Neuron (in vitro differentiated cells): ENCODE measurements at regions not wholly inside any gene's neighbourhood (a gene's known extent, or its start where the extent isn't known, plus 50 kb on each side); places are given as distances from the start of the nearest gene placed in this dataset.

ENCODE experiments used
- H2AFZ ChIP-seq: one replicate; pipeline ENCODE4 v1.6.1; 2013; ENCODE audit warnings: low read depth, mild to moderate bottlenecking, inconsistent platforms, low read length, moderate library complexity
- H3K27me3 ChIP-seq: one replicate; pipeline ENCODE4 v1.6.1; 2013; ENCODE audit warnings: low read length; ENCODE audit not compliant: insufficient read depth
- H3K36me3 ChIP-seq: one replicate; pipeline ENCODE4 v1.6.1; 2013; ENCODE audit warnings: low read length; ENCODE audit not compliant: insufficient read depth
- H3K4me1 ChIP-seq: one replicate; pipeline ENCODE4 v1.6.1; 2013; ENCODE audit warnings: low read length; ENCODE audit not compliant: insufficient read depth
- H3K4me3 ChIP-seq: 2 replicates; pipeline ENCODE4 v1.5.1; 2013; ENCODE audit warnings: mild to moderate bottlenecking, low read length, moderate library complexity
- H3K9me3 ChIP-seq: one replicate; pipeline ENCODE4 v1.6.1; 2013; ENCODE audit warnings: low read length

DNA sequence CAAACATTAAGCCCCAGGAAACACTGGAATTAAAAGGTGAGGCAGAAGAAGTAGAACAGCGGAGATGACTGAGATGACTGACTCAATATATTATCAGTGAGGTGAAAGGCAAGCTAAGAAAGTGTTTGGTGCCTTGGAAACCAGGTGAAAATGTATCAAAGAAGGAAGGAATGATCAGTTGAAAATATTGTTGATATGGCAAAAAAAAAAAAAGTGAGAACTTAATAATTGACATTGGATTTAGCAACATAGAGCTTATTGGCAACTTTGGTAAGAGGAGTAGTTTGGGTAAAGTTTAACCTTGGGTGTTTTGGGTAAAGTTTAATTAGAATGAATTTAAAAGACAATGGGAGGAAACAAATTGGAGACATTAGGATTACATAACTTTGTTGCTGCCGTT, 127.7 kb upstream of the MYOCD start:
- Histone ChIP-seq H3K36me3 (no peaks in the 10 kb centered on the region), H3K9me3 (no peaks in the 10 kb centered on the region), H3K4me3 (no peak overlapping the region), H3K4me1 (no peaks in the 10 kb centered on the region), H3K27me3 (no peaks in the 10 kb centered on the region), H2AFZ (no peak overlapping the region)

DNA sequence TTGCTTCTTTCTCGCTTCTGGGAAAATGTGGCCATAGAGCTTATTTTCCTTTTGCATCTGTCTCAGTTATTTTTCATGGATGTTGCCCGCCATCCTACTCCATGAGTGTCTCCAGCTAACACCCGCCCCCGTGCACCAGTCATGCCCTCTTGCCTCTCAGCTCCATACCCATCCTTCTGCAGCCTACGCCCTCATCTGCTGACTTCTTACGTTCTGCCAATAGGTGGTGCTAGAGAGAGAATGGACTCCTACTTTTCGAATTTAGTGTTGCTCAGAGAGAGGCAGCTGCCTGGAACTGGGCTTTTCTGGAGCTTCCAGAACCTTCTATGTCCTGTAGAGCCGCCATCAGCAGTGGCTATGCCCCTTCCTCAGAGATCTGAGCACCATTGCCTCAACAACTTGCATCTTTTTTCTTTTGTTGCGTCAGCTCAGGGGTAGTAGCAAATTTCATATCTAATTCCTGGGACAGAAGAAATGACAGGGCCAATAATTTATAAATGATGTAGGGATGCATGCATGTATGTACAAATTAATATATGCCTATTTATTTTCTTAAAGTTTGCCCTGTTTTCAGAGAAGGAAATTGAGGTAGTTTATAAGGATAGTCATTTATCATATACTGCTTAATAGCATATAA, 119.7 kb upstream of the MYOCD start:
- peaks cover 2% of the 10 kb centered on the region for H3K27me3 ChIP-seq
- no peaks in the 10 kb centered on the region for H3K36me3 ChIP-seq
- no peak overlapping the region for H3K4me3 ChIP-seq
- no peaks in the 10 kb centered on the region for H3K4me1 ChIP-seq
- no peaks in the 10 kb centered on the region for H3K9me3 ChIP-seq
- H2AFZ ChIP-seq = no peak overlapping the region

DNA sequence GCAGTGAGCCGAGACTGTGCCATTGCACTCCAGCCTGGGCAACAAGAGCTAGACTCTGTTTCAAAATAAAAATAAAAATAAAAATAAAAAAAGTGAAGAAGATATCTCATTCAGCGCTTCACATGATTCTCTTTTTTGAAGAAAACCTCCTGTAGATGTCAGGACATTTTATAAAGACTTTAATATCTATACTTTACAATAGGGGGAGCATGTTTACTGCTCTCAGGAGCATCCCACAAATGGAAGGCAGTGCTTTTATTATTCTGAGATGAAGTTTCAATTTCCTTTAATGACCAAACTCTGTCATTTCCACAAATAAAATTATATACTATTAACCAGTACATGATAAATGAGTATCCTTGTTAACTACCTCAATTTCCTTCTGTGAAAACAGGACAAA, 118.7 kb upstream of the MYOCD start:
- H3K27me3 ChIP-seq = peaks cover 2% of the 10 kb centered on the region
- H3K4me3 ChIP-seq = no peak overlapping the region
- no peaks in the 10 kb centered on the region for H3K36me3 ChIP-seq
- no peaks in the 10 kb centered on the region for H3K9me3 ChIP-seq
- H2AFZ ChIP-seq = no peak overlapping the region
- no peaks in the 10 kb centered on the region for H3K4me1 ChIP-seq

DNA sequence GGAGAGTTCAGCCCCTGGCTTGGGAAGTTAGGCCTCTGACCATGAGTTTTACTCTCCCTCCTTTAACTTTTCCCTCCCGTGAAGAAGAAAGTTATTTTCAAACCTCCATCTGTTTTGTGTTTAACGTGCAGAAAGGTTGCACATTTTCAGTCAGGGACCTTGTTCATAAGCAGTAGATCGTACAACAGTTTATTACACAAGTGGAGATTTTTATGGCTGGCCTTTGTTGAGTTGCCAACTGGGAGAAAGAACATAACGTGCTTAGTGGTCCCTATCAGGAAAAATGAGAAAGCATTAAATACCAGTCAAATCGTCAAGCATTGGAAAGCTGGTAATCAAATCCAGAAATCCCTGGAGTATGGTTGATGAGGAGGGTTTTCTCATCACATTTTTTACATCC, 117.9 kb upstream of the MYOCD start:
- Histone ChIP-seq H3K4me3 (no peak overlapping the region), H2AFZ (no peak overlapping the region), H3K9me3 (no peaks in the 10 kb centered on the region), H3K4me1 (no peaks in the 10 kb centered on the region), H3K36me3 (no peaks in the 10 kb centered on the region), H3K27me3 (peaks cover 2% of the 10 kb centered on the region)

DNA sequence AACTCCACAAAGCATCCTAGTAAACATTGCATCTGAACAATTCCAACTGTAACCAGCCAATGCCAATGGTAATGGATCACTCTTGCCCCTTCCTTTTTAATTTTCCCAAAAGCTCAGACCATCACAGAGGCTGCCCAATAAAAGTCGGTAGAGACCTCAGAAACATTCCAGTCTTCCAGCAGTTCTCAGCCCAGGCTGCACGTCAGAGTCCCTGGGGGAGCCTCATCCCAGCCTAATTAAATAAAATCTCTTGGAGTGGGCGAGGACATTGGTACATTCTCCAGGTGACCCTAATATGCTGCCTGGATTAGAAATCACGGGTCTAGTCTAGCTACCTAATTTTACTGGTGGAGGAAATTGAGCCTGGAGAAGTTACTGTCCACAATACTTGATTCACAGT, 117.1 kb upstream of the MYOCD start:
- no peaks in the 10 kb centered on the region for H3K4me1 ChIP-seq
- H2AFZ ChIP-seq = no peak overlapping the region
- H3K36me3 ChIP-seq = no peaks in the 10 kb centered on the region
- H3K4me3 ChIP-seq = no peak overlapping the region
- peaks cover 2% of the 10 kb centered on the region for H3K27me3 ChIP-seq
- H3K9me3 ChIP-seq = no peaks in the 10 kb centered on the region

DNA sequence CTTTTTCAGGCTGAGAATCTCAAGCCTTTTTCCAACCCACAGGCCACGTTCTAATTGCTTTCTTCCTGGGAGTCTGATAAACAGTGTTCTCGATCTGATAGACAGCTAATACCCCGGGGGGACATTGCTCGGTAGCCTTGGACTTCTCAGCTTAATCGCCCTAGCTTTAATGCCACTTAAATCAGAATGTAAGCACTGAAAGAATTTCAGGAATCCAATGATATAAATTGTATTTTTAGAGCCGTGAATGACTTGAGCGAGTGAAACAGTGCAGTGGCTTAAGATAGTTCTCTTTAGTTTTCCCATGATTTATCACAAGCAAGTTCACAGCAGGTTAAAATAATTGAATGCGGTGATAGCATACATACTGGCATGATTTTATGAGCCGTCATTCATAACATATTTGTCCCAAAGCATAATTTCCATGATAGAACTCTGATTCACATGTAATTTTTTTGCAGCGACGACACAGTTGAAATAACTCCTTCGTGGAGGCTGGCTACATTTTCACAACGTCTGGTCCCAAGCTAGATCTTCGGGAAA, 116.1 kb upstream of the MYOCD start:
- no peak overlapping the region for H3K4me3 ChIP-seq
- no peaks in the 10 kb centered on the region for H3K4me1 ChIP-seq
- no peak overlapping the region for H2AFZ ChIP-seq
- H3K27me3 ChIP-seq = peaks cover 2% of the 10 kb centered on the region
- no peaks in the 10 kb centered on the region for H3K9me3 ChIP-seq
- H3K36me3 ChIP-seq = no peaks in the 10 kb centered on the region

DNA sequence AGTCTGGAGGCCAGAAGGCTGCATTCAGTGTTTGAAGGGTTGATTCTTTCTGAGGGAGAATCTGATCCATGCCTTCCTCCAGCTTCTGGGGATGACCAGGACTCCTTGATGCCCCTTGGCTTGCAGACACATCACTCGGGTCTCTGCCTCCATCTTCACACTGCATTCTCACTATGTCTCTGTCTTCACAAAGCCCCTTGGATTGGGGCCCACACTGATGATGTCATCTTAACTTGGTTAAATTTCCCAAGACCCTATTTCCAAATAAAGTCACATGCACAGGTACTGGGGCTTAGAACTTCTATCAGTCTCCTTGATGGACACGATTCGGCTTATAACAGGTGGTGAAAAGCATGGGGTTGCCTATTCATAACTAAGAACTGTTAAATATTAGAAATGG, 112.1 kb upstream of the MYOCD start:
- no peaks in the 10 kb centered on the region for H3K36me3 ChIP-seq
- H3K4me1 ChIP-seq = no peaks in the 10 kb centered on the region
- no peak overlapping the region for H3K4me3 ChIP-seq
- H3K9me3 ChIP-seq = no peaks in the 10 kb centered on the region
- H3K27me3 ChIP-seq = peaks cover 2% of the 10 kb centered on the region
- no peak overlapping the region for H2AFZ ChIP-seq

DNA sequence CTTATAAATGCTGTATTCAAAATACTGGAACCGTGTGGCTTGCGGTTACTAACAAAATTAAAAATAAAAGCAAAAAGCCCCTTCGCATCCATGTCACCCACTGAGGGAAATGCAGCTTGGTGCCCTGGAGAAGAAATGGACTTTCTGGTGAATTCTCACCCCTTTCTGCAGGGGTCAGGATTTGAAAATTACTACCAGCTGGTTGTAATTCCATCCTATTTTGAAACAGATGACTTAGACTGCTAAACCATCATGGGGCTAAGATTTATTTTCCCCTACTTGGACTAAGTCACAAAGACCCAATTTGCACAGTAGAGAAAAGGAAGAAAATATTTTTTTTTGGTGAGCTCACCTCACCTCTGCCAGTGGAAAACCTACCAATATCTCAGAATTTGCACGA, 111.4 kb upstream of the MYOCD start:
- H2AFZ ChIP-seq = no peak overlapping the region
- no peak overlapping the region for H3K4me3 ChIP-seq
- H3K9me3 ChIP-seq = no peaks in the 10 kb centered on the region
- no peaks in the 10 kb centered on the region for H3K36me3 ChIP-seq
- H3K4me1 ChIP-seq = no peaks in the 10 kb centered on the region
- no peaks in the 10 kb centered on the region for H3K27me3 ChIP-seq

DNA sequence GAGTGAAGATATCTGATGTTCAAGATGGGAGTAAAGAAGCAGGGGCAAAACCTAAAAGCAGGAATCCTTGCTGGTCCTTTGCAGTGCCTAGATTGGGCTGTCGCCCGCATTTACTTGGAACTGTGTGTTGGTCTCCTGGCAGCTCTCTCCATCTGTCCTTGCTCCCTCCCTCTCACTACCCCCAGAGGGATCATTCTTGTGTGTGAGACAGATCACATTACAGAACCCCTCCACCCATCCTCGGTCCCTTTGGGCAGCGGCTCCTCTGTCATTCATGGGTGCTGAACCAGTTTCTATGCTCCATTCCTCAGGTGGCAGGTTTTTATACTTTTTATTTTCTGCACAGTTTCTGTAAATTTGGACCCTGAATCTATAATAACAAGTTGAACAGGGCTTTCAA, 99.4 kb upstream of the MYOCD start:
- Histone ChIP-seq H2AFZ (no peak overlapping the region), H3K9me3 (no peaks in the 10 kb centered on the region), H3K27me3 (peaks cover 3% of the 10 kb centered on the region), H3K36me3 (no peaks in the 10 kb centered on the region), H3K4me3 (no peak overlapping the region), H3K4me1 (no peaks in the 10 kb centered on the region)

DNA sequence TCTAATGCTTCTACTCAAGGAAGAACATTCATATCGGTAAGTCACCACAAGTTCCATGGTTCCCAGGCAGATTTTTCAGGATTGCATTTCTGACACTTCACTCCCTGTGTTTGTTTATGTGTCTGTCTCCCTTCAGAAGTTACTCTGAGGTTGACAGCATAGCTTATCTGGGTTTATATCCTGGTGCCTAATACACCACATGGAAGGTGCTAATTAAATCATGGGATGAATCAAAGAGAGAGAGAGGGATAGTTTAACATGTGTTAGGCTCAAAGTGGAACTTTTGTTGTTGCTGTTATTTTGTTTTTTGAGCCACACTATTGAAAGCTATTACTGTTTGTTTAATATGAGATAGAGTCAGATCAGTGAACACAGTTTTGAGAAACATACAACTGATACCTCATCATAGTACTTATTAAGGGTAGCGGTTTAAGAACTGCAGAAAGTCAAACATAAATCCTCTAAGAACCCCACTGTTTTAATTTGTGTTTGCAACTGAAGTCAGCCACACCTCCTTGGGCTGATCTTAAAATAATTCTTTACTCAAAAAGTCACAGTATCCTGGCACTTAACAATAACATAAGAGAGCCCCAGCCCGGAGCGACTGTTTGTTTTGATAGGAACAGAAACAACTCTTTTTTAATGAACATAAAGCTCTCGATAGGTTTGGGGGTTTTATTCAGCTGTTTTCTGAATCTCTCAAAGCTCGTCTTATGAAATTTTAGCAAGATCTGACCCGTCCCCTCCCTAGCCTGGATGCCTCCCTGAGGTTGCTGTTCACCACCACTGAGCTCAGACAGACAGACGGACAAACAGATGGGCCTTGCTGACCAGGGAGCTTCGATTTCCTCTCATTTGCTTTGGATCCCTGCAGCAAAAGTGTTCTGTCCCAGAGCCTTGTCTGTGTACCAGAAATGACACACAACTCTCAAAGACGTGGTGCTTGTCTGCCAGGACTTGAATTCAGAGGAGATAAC, 98.3 kb upstream of the MYOCD start:
- no peaks in the 10 kb centered on the region for H3K4me1 ChIP-seq
- no peaks in the 10 kb centered on the region for H3K9me3 ChIP-seq
- H3K36me3 ChIP-seq = no peaks in the 10 kb centered on the region
- H2AFZ ChIP-seq = no peak overlapping the region
- no peak overlapping the region for H3K4me3 ChIP-seq
- H3K27me3 ChIP-seq = peaks cover 3% of the 10 kb centered on the region

DNA sequence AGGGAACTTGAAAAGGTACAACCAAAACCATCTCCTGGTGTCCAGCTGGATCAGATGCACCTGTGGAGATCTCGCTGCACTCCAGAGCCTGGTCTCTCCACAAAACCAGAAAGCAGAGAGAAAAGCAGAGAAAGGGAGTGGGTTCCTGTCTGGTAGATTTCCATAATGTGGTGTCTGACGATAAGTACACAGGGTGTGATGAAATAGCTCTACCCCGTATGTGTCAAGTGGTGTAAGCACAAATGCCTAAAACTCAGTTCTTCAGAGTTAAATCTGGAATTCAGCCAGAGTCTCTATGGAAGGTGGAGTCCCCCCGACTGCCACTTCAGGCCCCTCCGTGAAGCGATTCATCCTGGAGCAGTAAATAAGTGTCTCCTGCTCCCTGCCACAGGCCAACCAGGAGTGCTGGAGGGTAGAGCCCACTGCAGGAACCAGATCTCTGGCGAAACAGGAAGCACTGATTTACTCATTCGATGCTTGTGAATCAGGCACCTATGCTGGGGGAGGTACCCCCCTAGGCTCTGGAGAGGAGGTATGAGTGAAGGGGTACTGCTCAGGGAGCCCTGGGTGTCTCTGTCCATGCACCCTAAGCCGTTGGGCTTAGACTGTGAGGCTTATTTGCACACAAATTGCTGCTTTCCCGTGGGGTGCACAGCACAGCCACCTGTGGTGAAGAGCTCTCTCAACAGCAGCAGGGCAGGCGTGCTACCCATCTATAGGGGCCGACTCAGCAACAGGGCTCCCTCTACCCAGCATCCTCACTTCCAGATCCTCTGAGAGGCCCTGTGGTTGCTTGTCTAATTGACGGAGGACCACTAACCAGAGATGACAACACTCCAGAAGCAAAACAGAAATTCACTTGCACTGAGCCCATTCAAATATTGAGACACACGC, 97.1 kb upstream of the MYOCD start:
- Histone ChIP-seq H3K9me3 (no peaks in the 10 kb centered on the region), H3K27me3 (peaks cover 3% of the 10 kb centered on the region), H3K4me3 (no peak overlapping the region), H3K36me3 (no peaks in the 10 kb centered on the region), H3K4me1 (no peaks in the 10 kb centered on the region), H2AFZ (no peak overlapping the region)

DNA sequence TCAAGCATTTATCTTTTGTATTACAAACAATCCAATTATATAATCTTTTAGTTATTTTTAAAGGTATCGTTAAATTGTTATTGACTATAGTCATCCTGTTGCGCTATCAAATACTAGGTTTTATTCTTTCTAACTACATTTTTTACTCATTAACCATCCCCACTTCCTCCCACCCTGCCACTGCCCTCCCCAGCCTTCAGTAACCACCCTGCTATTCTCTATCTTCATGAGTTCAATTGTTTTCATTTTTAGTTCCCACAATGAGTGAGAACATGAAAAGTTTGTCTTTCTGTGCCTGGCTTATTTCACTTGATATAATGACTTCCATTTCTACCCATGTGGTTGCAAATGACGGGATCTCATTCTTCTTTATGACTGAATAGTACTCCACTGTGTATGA, 94.1 kb upstream of the MYOCD start:
- Histone ChIP-seq H3K9me3 (no peaks in the 10 kb centered on the region), H3K4me1 (no peaks in the 10 kb centered on the region), H3K27me3 (peaks cover 3% of the 10 kb centered on the region), H3K36me3 (no peaks in the 10 kb centered on the region), H2AFZ (no peak overlapping the region), H3K4me3 (no peak overlapping the region)

DNA sequence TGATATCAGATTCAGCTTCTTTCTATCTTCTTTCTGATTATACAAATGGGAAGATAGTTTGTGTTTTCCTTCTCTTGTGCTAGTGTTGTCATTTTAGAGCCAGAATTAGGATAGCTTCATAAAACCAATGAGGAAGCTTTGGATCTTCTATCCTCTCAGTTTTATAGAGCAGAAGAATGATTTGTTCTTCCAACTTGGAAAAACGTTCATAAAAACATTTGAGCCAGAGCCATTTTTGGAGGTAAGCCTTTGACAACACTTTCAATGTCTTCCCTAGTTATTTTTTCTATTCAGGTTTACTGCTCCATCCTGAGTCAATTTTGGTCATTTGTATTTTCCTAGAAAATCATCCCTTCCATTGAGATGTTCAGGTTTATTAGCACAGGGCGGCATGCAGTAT, 91.2 kb upstream of the MYOCD start:
- no peaks in the 10 kb centered on the region for H3K27me3 ChIP-seq
- H3K4me3 ChIP-seq = no peak overlapping the region
- no peaks in the 10 kb centered on the region for H3K36me3 ChIP-seq
- no peaks in the 10 kb centered on the region for H3K4me1 ChIP-seq
- no peaks in the 10 kb centered on the region for H3K9me3 ChIP-seq
- no peak overlapping the region for H2AFZ ChIP-seq
